OCI-LY1 (cell line): ENCODE measurements at regions not wholly inside any gene's neighbourhood (a gene's known extent, or its start where the extent isn't known, plus 50 kb on each side); places are given as distances from the start of the nearest gene placed in this dataset.

Source experiments
- CTCF ChIP-seq: fragments of 200-600 bp; sonication (generic), shearing (Covaris generic); IDR thresholded peaks from 2 replicates; pipeline ENCODE4 v1.5.1; 2017; ENCODE audit warnings: mild to moderate bottlenecking, antibody characterized with exemption, low read length, moderate library complexity, mixed read lengths
- EZH2 ChIP-seq: fragments of 200-600 bp; sonication (generic), shearing (Covaris generic); IDR thresholded peaks from 2 replicates; pipeline ENCODE4 v1.8.0; 2017; ENCODE audit warnings: borderline replicate concordance, mixed run types, mild to moderate bottlenecking, antibody characterized with exemption, low read length, moderate library complexity, mixed read lengths

- no peak for TF ChIP-seq CTCF
- TF ChIP-seq EZH2, result no peak
Measured at GRCh38 chr7:84304407-84304806, 109.8 kb upstream of the SEMA3A start.
